OCI-LY3 (cell line): ENCODE measurements at regions not wholly inside any gene's neighbourhood (a gene's known extent, or its start where the extent isn't known, plus 50 kb on each side); places are given as distances from the start of the nearest gene placed in this dataset.

ENCODE experiments used
- H2AFZ ChIP-seq: fragments of 200-600, 300-600 bp; shearing (Covaris generic); 2 replicates; pipeline ENCODE4 v1.6.0; 2014; ENCODE audit warnings: antibody characterized with exemption, low read depth, low read length
- H3K27ac ChIP-seq: fragments of 200-600, 300-600 bp; sonication (generic); 2 replicates; pipeline ENCODE4 v1.5.1; 2014; ENCODE audit warnings: mild to moderate bottlenecking, low read length, moderate library complexity, mixed read lengths
- H3K27me3 ChIP-seq: fragments of 200-600, 300-600 bp; sonication (generic); 2 replicates; pipeline ENCODE4 v1.6.1; 2014; ENCODE audit warnings: low read depth, low read length, mixed read lengths
- H3K36me3 ChIP-seq: fragments of 200-600, 300-600 bp; sonication (generic); replicated peaks from 2 replicates; pipeline ENCODE3; 2014; ENCODE audit warnings: low read depth, low read length, mixed read lengths
- H3K4me1 ChIP-seq: fragments of 300-600, 200-600 bp; sonication (generic); 2 replicates; pipeline ENCODE4 v1.6.1; 2014; ENCODE audit warnings: low read length, mixed read lengths
- H3K4me2 ChIP-seq: fragments of 200-600, 300-600 bp; sonication (generic); 2 replicates; pipeline ENCODE4 v1.6.1; 2014; ENCODE audit warnings: low read length, mixed read lengths
- H3K4me3 ChIP-seq: fragments of 300-600, 200-600 bp; sonication (generic); 2 replicates; pipeline ENCODE4 v1.5.1; 2014; ENCODE audit warnings: antibody characterized with exemption, mild to moderate bottlenecking, low read length, moderate library complexity
- H3K79me2 ChIP-seq: fragments of 300-600, 200-600 bp; shearing (Covaris generic); 2 replicates; pipeline ENCODE4 v1.6.1; 2014; ENCODE audit warnings: mild to moderate bottlenecking, low read length, mixed read lengths
- H3K9ac ChIP-seq: fragments of 300-600, 200-600 bp; shearing (Covaris generic); 2 replicates; pipeline ENCODE4 v1.6.0; 2014; ENCODE audit warnings: mild to moderate bottlenecking, low read length, moderate library complexity
- H3K9me3 ChIP-seq: fragments of 200-600, 300-600 bp; shearing (Covaris generic); 2 replicates; pipeline ENCODE4 v1.6.1; 2014; ENCODE audit warnings: low read length, mixed read lengths; ENCODE audit not compliant: insufficient read depth
- H4K20me1 ChIP-seq: fragments of 200-600, 300-600 bp; sonication (generic); 2 replicates; pipeline ENCODE4 v1.6.1; 2016; ENCODE audit warnings: low read length, mixed read lengths; ENCODE audit not compliant: insufficient read depth
- EZH2phosphoT487 ChIP-seq: fragments of 200-600 bp; shearing (Covaris generic); IDR thresholded peaks from 2 replicates; pipeline ENCODE4 v1.6.1; 2018; ENCODE audit warnings: antibody characterized with exemption, mixed run types, low read depth
- TF ChIP-seq, protein P1 (sequence below): fragments of 200-600, 300-600 bp; sonication (generic); IDR thresholded peaks from 2 replicates; pipeline ENCODE4 v1.5.1; 2014; ENCODE audit warnings: antibody characterized with exemption, low read length, low read depth

DNA sequence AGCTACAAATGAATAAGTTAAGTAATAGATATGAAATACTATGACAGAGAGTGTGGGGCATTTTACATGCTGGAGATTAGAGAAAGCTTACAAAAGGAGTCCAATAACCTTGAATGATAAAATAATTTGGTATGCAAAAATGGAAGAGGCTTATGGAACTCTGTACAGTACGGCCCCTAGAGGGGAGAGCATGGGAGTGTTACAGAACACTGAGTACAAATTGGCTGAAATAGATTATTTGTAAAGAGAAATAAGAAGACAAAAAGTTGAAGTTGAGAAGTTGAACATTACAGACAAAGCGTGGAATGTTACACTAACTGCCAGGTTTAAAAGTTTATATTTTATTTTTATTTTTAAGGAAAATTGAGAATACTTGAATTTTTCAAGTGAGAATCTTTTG, 192.1 kb upstream of the DOK6 start:
- Histone ChIP-seq H2AFZ (no peak overlapping the region), H3K4me2 (no peak overlapping the region), H3K79me2 (no peaks in the 10 kb centered on the region), H3K4me1 (peaks cover 5% of the 10 kb centered on the region; the same call in 1 of the 2 replicates), H3K4me3 (no peak overlapping the region), H4K20me1 (no peaks in the 10 kb centered on the region), H3K27ac (no peak overlapping the region), H3K36me3 (no peaks in the 10 kb centered on the region), H3K9me3 (no peaks in the 10 kb centered on the region), H3K9ac (no peak overlapping the region), H3K27me3 (no peaks in the 10 kb centered on the region)
- TF ChIP-seq, protein P1, sequence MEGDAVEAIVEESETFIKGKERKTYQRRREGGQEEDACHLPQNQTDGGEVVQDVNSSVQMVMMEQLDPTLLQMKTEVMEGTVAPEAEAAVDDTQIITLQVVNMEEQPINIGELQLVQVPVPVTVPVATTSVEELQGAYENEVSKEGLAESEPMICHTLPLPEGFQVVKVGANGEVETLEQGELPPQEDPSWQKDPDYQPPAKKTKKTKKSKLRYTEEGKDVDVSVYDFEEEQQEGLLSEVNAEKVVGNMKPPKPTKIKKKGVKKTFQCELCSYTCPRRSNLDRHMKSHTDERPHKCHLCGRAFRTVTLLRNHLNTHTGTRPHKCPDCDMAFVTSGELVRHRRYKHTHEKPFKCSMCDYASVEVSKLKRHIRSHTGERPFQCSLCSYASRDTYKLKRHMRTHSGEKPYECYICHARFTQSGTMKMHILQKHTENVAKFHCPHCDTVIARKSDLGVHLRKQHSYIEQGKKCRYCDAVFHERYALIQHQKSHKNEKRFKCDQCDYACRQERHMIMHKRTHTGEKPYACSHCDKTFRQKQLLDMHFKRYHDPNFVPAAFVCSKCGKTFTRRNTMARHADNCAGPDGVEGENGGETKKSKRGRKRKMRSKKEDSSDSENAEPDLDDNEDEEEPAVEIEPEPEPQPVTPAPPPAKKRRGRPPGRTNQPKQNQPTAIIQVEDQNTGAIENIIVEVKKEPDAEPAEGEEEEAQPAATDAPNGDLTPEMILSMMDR = peak; percentile 8; the same call in 1 of the 2 replicates
- no peak for TF ChIP-seq EZH2phosphoT487

DNA sequence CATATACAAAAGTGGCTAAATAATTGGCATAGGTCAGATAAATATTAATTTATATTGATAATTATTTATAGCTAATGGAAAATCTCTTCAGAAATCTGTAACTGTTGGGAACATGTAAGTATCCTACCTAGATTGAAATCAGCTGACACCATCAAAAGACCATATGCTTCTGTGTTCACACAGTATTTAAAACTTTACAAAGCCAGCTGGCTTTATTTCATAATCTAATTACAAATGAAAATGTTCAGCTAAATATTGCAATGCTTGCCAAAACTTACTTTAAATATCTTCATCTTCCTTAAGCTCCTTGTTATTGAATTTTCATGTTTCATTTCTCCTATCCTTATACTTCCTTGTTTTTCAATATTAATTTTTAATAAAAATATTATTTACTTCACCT, 190.9 kb upstream of the DOK6 start:
- no peaks in the 10 kb centered on the region for H4K20me1 ChIP-seq
- TF ChIP-seq EZH2phosphoT487 = no peak
- TF ChIP-seq, protein P1 = no peak
- no peaks in the 10 kb centered on the region for H3K36me3 ChIP-seq

DNA sequence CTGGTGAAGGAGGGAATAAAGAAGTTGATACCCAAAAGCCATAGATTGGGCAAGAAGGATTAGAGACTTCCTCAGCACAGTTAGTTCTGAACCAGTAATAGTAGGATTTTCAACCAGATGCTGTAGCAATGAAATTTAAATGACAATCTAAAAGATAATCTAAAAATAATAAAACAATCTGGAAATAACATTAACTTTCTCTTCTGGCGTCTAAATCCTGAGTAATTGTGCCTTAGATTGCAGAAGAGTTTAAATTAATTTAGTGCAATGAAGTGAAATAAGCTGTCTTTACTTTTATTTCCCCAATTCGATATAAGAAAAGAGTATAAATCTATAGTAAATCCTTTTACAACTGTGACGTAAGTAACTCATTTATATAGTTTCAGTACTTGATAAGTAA, 186.8 kb upstream of the DOK6 start:
- Histone ChIP-seq H3K9ac (no peak overlapping the region), H3K27me3 (no peaks in the 10 kb centered on the region), H2AFZ (no peak overlapping the region), H3K36me3 (no peaks in the 10 kb centered on the region), H3K27ac (no peak overlapping the region), H3K4me1 (peaks cover 5% of the 10 kb centered on the region; the same call in 1 of the 2 replicates), H3K9me3 (no peaks in the 10 kb centered on the region), H3K79me2 (no peaks in the 10 kb centered on the region), H3K4me2 (no peak overlapping the region), H3K4me3 (no peak overlapping the region), H4K20me1 (no peaks in the 10 kb centered on the region)
- TF ChIP-seq, protein P1 = no peak
- no peak for TF ChIP-seq EZH2phosphoT487

More for the DNA sequence above, 190.9 kb upstream of the DOK6 start:
- peaks cover 5% of the 10 kb centered on the region; the same call in 1 of the 2 replicates for H3K4me1 ChIP-seq
- no peaks in the 10 kb centered on the region for H3K27me3 ChIP-seq
- H3K27ac ChIP-seq = no peak overlapping the region
- H3K9ac ChIP-seq = no peak overlapping the region
- H3K4me3 ChIP-seq = no peak overlapping the region
- no peaks in the 10 kb centered on the region for H3K79me2 ChIP-seq
- no peak overlapping the region for H2AFZ ChIP-seq
- no peaks in the 10 kb centered on the region for H3K9me3 ChIP-seq
- H3K4me2 ChIP-seq = no peak overlapping the region

DNA sequence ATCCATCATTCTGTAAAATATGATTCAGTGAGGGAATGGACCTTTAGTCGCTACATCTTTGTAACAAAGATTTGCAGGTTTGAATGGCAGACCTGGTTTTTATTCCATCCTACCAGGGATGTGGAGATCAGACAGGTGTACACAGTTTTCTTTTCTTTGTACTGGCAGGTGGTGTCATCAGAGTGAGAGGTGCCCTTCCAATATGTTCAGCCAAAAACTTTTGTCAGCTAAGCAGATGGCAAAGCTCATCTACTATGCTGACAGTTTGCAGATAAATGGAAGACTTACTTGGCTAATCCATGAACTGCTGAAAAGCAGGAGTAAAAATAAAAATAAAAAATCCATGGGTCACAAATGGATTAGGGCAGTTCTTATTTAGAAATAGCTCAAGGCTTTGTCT, 185.5 kb upstream of the DOK6 start:
- H3K36me3 ChIP-seq = no peaks in the 10 kb centered on the region
- no peaks in the 10 kb centered on the region for H3K9me3 ChIP-seq
- peak overlapping the region; percentile 56 for H2AFZ ChIP-seq
- no peaks in the 10 kb centered on the region for H3K27me3 ChIP-seq
- H3K4me2 ChIP-seq = no peak overlapping the region
- no peak overlapping the region for H3K9ac ChIP-seq
- H3K4me1 ChIP-seq = peaks cover 5% of the 10 kb centered on the region; the same call in 1 of the 2 replicates
- H3K79me2 ChIP-seq = no peaks in the 10 kb centered on the region
- H3K4me3 ChIP-seq = no peak overlapping the region
- TF ChIP-seq EZH2phosphoT487 = no peak
- TF ChIP-seq, protein P1 = no peak
- H4K20me1 ChIP-seq = no peaks in the 10 kb centered on the region
- no peak overlapping the region for H3K27ac ChIP-seq
